ENCODE measurements at regions not wholly inside any gene's neighbourhood (a gene's known extent, or its start where the extent isn't known, plus 50 kb on each side); places are given as distances from the start of the nearest gene placed in this dataset.

GRCh38 chr6:144796070-144796469, 510.9 kb downstream of the UTRN start:
- TF ChIP-seq, protein P1, sequence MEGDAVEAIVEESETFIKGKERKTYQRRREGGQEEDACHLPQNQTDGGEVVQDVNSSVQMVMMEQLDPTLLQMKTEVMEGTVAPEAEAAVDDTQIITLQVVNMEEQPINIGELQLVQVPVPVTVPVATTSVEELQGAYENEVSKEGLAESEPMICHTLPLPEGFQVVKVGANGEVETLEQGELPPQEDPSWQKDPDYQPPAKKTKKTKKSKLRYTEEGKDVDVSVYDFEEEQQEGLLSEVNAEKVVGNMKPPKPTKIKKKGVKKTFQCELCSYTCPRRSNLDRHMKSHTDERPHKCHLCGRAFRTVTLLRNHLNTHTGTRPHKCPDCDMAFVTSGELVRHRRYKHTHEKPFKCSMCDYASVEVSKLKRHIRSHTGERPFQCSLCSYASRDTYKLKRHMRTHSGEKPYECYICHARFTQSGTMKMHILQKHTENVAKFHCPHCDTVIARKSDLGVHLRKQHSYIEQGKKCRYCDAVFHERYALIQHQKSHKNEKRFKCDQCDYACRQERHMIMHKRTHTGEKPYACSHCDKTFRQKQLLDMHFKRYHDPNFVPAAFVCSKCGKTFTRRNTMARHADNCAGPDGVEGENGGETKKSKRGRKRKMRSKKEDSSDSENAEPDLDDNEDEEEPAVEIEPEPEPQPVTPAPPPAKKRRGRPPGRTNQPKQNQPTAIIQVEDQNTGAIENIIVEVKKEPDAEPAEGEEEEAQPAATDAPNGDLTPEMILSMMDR (IDR thresholded peaks at IDR 0.05): no peak
- no peak for TF ChIP-seq POLR2A (IDR thresholded peaks at IDR 0.05)
